C4-2B (cell line): ENCODE measurements at regions not wholly inside any gene's neighbourhood (a gene's known extent, or its start where the extent isn't known, plus 50 kb on each side); places are given as distances from the start of the nearest gene placed in this dataset.

Experiments
- H3K27ac ChIP-seq: fragments of 450-650 bp; 2 replicates; pipeline ENCODE4 v1.5.1; 2017
- CTCF ChIP-seq: fragments of 450-650 bp; conservative IDR thresholded peaks from 2 replicates; pipeline ENCODE4 v1.5.1; 2017; ENCODE audit warnings: mild to moderate bottlenecking
- ZFX ChIP-seq: fragments of 450-650 bp; IDR thresholded peaks from 2 replicates; pipeline ENCODE4 v1.6.1; 2017

GRCh38 chr17:72445055-72445991, 324.5 kb downstream of the SOX9 start:
- TF ChIP-seq ZFX (no peak), CTCF (no peak)
- no peak overlapping the region for H3K27ac ChIP-seq

- TF ChIP-seq ZFX = no peak
- no peak for TF ChIP-seq CTCF
- no peak overlapping the region for H3K27ac ChIP-seq
Measured at GRCh38 chr17:72446118-72446517, 325.3 kb downstream of the SOX9 start.

GRCh38 chr17:72446525-72447250, 325.9 kb downstream of the SOX9 start:
- H3K27ac ChIP-seq = no peak overlapping the region
- TF ChIP-seq CTCF = no peak
- no peak for TF ChIP-seq ZFX

- H3K27ac ChIP-seq = no peak overlapping the region
- TF ChIP-seq ZFX (no peak), CTCF (no peak)
Measured at GRCh38 chr17:72447251-72447640, 326.4 kb downstream of the SOX9 start.

GRCh38 chr17:72448019-72448418, 327.2 kb downstream of the SOX9 start:
- no peak overlapping the region for H3K27ac ChIP-seq
- TF ChIP-seq CTCF = no peak
- TF ChIP-seq ZFX = no peak

GRCh38 chr17:72452286-72453173, 331.7 kb downstream of the SOX9 start:
- TF ChIP-seq ZFX = no peak
- H3K27ac ChIP-seq = no peak overlapping the region

- no peak for TF ChIP-seq CTCF
- TF ChIP-seq ZFX = no peak
- no peak overlapping the region for H3K27ac ChIP-seq
Measured at GRCh38 chr17:72454342-72454741, 333.5 kb downstream of the SOX9 start.
